AG04450 (cell line): ENCODE measurements at regions not wholly inside any gene's neighbourhood (a gene's known extent, or its start where the extent isn't known, plus 50 kb on each side); places are given as distances from the start of the nearest gene placed in this dataset. TPM values are rescaled to one million over a fixed set of nuclear protein-coding genes. Genes with fewer than 3 reads are reported as not detected.

Experiments used
- CTCF ChIA-PET: fragments of 300-600, 350-600 bp; formaldehyde crosslinking; extraction: SDS; loops from one replicate; lab custom pipeline; 2022; ENCODE audit warnings: antibody characterized with exemption, inconsistent platforms; lab: Charles Lee
- POLR2A ChIA-PET: fragments of 350-600 bp; formaldehyde crosslinking; extraction: SDS; loops from one replicate; lab custom pipeline; 2021; ENCODE audit warnings: antibody characterized with exemption, inconsistent platforms; lab: Yijun Ruan, JAX
- DNase-seq: peaks from one replicate; pipeline ENCODE4 v3.0.0-alpha.2; 2011; ENCODE audit warnings: low read depth, low spot score
- H3K27ac ChIP-seq: one replicate; pipeline ENCODE4 v1.5.1; 2012; ENCODE audit warnings: low read depth, low read length, control low read depth
- H3K27me3 ChIP-seq: one replicate; pipeline ENCODE4 v1.6.0; 2012; ENCODE audit warnings: low read length; ENCODE audit not compliant: control insufficient read depth, insufficient read depth
- H3K4me3 ChIP-seq: 2 replicates; pipeline ENCODE4 v1.5.1; 2011; ENCODE audit warnings: mild to moderate bottlenecking, low read depth, low read length, control low read depth
- H3K9me3 ChIP-seq: 2 replicates; pipeline ENCODE4 v1.5.1; 2012; ENCODE audit warnings: low read length; ENCODE audit not compliant: control insufficient read depth, insufficient read depth
- small RNA-seq: library from RNA; depleted of rRNA; stranded (forward); fragments of <200 nt; gene quantifications from one replicate; pipeline ENCODE3, GENCODE V24; 2012; ENCODE audit warnings: low read depth; ENCODE audit not compliant: insufficient read length
- TF ChIP-seq, protein P1 (sequence below): IDR thresholded peaks from 2 replicates; pipeline ENCODE4 v1.5.1; 2011; ENCODE audit warnings: low read depth, low read length, control low read depth, inconsistent platforms

DNA sequence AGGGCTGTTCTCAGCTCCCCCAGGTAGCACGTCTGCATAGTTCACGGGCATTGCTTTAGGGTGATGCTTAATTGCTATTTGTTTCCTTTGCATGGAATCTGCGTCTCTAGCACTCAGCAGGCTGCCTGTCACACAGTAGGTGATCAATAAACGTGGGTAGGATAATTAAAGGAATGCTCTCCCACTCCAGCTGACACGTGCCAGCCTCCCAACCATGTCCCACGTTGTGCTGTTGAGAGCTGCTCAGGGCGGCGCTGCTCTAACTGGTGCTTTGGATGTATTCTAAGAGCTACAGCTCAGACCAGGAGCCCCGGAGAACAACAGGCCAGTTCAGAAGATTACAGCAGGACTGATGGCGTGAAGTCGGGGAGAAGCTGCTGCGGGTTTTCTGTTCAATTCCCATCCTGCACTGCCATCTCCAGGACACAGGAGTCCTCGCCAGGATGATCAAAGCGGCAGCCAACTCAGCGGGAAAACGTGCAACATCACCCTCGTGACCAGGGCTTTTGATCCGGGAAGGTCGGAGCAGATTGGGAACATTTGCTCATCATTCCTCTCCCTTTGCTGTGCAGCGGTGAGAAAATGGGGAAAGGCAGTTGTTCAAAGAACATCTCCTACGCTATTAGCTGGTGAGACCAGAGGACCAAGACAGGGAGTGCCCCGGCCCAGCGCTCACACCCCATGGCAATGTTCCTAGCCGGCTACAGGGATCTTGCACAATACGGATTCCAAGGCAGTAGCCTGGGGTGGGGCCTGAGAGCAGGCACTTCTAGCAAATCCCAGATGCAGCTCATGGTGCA is 50.5 kb upstream of the FOXK1 start:
- CTCF ChIA-PET: interaction anchor here (0.6 to 2.6 kb wide), 13 partner anchors 10 to 1767 kb away, joined by 3 to 63 read pairs (median 5); partner anchors contain the start of gene RADIL
- H3K27me3 ChIP-seq: peaks cover 7% of the 10 kb centered on the region
- H3K9me3 ChIP-seq: no peaks in the 10 kb centered on the region
- H3K4me3 ChIP-seq: peak overlapping the region; percentile 57
- POLR2A ChIA-PET: interaction anchor here (0.7 to 1.4 kb wide), 4 partner anchors 9 to 144 kb away, joined by 3 to 5 read pairs (median 4); partner anchors contain the start of gene AP5Z1
- TF ChIP-seq, protein P1, sequence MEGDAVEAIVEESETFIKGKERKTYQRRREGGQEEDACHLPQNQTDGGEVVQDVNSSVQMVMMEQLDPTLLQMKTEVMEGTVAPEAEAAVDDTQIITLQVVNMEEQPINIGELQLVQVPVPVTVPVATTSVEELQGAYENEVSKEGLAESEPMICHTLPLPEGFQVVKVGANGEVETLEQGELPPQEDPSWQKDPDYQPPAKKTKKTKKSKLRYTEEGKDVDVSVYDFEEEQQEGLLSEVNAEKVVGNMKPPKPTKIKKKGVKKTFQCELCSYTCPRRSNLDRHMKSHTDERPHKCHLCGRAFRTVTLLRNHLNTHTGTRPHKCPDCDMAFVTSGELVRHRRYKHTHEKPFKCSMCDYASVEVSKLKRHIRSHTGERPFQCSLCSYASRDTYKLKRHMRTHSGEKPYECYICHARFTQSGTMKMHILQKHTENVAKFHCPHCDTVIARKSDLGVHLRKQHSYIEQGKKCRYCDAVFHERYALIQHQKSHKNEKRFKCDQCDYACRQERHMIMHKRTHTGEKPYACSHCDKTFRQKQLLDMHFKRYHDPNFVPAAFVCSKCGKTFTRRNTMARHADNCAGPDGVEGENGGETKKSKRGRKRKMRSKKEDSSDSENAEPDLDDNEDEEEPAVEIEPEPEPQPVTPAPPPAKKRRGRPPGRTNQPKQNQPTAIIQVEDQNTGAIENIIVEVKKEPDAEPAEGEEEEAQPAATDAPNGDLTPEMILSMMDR: peak; percentile 82
- peak overlapping the region; percentile 80 for H3K27ac ChIP-seq
- peak; percentile 85 for DNase-seq

Small RNAs in the stretch of these regions (small RNA-seq; reads per million reads assigned to genes)
- gene CYP3A54P: not detected
